ENCODE measurements at regions not wholly inside any gene's neighbourhood (a gene's known extent, or its start where the extent isn't known, plus 50 kb on each side); places are given as distances from the start of the nearest gene placed in this dataset.

- TF ChIP-seq POLR2AphosphoS5 (IDR thresholded peaks at IDR 0.05): no peak
- TF ChIP-seq, protein P1, sequence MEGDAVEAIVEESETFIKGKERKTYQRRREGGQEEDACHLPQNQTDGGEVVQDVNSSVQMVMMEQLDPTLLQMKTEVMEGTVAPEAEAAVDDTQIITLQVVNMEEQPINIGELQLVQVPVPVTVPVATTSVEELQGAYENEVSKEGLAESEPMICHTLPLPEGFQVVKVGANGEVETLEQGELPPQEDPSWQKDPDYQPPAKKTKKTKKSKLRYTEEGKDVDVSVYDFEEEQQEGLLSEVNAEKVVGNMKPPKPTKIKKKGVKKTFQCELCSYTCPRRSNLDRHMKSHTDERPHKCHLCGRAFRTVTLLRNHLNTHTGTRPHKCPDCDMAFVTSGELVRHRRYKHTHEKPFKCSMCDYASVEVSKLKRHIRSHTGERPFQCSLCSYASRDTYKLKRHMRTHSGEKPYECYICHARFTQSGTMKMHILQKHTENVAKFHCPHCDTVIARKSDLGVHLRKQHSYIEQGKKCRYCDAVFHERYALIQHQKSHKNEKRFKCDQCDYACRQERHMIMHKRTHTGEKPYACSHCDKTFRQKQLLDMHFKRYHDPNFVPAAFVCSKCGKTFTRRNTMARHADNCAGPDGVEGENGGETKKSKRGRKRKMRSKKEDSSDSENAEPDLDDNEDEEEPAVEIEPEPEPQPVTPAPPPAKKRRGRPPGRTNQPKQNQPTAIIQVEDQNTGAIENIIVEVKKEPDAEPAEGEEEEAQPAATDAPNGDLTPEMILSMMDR (IDR thresholded peaks at IDR 0.05): no peak
- no peak for TF ChIP-seq EP300 (IDR thresholded peaks at IDR 0.05)
- no peak for TF ChIP-seq POLR2A (IDR thresholded peaks at IDR 0.05; ENCODE audit: low read depth)
These were observed 147.8 kb downstream of the SOX2 start for GRCh38 chr3:181859518-181859917.

Measured in esophagus muscularis mucosa (tissue), 4 donors.